Dermis blood vessel endothelial cell (primary cell): ENCODE measurements at regions not wholly inside any gene's neighbourhood (a gene's known extent, or its start where the extent isn't known, plus 50 kb on each side); places are given as distances from the start of the nearest gene placed in this dataset.
"Not testable (repeated sequence)": the region's sequence is repeated elsewhere in the genome, so short reads cannot be mapped to it uniquely, and the experiment has no call there.

Experiments
- DNase-seq: peaks from one replicate; pipeline ENCODE4 v3.0.0; 2010

DNA sequence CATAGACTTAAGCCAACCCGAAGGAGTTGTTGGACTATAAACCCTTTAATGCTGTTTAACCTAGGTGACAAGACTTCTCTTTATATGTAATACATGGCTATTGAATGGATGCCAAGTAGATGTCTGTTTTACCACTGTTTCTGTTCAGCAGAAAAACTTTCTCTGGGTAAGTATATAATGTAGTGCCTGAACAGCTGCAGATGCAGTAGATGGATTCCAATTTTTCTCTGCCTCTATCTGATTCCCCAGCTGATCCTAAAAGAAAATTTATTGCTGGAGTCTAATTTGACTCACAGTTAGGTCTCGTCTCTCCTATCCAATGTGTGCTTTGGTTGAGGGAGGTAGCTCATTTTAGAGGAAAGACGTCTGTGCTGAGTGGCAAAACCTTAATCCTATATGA lies 256.5 kb upstream of the CBLB start:
- DNase-seq = no peak

DNA sequence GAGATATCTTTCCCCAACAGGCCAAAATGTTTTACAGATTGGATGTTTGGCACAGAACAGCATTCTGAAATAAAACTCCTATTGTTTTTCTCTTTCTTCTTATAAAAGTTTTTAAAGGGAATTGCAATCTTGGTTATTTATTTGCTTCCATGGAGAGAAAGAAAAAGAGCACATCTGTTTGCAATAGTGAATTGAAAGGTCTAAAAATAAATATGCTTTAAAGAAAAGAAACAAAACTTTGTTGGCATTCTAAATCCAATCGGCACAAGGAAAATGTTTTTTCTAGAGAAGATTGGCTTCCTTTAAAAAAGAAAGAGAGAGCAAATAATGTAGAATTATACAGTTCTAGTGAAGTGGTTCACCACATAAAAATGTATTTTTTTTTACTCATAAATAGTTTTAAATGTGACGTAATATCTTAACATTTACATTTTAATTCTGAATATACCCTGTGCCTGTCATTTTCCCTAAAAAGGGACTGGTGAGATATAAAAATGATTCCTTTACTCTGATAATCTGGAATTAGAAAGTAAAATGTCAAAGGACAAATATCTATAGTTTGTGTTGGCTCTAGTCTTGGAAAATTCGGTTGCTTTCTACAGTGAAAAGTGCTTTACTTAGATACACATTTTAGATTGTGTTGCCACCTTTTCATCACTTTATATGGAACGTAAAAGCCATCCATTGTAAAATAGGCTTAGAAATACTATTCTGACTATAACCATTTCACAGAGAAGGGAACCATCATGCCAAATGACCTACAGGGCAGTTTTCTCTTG lies 257.4 kb upstream of the CBLB start:
- DNase-seq = no peak

DNA sequence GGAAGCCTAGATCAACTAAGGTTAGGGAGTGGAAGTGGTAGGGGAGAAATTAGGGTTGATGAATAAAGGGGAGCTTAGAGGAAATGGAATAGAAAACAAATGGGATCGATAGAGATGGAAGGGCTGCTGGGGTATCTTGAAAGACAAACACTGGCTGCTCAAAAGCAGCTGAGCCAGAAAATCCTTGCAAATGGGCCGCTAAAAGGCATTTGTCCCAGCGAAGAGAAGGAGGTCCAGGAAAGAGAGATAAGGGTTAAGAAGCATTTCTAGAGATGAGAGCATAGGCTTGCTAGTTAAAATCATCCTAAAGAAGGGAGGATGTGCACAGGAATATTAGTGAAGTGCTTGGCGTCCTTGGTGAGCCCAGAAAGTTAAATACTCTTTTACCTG lies 258.0 kb upstream of the CBLB start:
- DNase-seq = no peak

DNA sequence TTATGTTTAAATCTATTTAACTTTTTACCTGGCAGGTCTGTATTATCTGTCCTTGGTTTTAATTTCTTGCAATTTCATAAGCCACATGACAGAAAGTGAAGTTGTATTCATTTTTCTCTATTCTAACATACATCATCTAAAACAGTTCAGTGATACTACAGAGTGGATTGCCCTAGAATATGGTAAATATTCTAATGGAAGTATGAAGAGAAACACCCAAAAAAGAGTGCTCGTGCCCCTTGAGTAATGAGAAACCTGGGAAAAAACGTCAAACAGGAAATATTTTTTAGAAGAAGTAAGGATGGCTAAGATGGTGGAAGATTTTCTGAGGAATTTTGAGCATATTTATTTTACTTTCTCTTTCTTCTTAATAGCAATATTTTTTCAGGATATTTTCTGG lies 261.1 kb upstream of the CBLB start:
- DNase-seq = no peak

DNA sequence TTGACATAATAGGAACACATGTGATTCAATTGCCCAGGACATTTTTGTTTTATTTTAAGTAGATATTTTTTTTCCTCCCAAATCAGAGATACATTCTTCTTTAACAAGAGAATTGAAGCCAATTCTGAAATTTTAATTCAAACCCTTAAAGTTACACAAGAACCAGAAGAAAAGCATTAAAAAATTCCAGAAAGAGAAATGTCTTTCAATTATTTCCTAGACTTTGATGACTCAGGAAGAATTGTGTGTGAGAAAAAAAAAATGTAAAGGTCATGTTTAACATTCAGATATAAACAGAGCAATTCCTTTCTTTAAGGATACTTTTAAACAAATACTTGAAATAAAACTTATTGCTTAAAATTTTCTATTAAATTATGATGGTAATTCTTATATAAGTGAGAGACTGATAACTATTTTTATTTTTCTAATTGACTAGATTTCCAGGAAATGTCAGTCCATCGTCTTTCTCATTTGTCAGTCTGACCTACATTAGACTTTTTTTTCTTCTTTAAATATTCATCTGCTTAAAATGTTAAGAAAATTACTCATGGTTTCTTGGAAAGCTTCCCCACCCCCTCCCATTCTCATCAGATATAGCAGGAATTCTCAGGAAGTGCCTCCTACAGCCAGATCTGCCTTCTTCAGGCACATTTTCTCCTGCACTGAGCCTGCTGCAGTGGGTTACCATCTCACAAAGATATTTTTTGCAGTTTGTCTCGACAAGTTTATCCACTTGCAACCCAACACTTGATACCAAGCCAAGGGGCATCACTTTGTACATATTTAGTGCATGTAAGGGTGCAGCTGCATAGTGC lies 261.8 kb upstream of the CBLB start:
- DNase-seq = no peak

DNA sequence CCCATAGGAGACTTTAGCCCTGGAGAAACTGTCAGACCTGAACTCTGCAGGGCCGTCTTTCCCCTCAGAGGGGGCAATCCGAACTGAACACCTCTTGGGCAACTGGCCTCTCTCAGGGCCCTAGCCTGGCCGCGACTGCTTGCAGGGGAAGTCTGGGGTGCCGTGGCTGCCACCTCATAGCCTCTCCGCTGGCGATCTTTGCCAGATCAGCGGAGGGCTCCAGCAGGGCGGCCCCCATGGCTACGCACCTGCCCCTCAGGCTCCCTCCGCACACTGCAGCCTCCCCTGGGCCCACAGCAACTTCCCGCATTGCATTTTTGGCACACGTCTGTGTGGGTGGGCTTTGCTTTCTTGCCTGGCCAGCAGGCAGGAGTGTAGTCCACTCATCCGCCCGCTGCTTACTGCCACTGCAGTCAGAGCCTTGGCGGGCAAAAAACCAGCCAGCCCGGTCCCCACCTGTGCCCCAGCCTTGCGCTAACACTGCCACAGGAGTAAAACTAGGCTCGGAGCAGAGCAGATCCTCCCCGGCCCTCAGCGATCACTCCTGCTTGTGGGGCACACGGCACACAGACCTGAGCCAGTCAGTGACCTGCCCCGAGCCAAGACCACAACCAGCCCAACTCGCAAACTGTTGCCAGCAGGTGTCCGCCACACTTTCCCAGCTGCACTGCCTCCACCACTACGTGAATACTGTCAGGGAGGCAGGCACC lies 266.8 kb upstream of the CBLB start:
- DNase-seq = no peak

DNA sequence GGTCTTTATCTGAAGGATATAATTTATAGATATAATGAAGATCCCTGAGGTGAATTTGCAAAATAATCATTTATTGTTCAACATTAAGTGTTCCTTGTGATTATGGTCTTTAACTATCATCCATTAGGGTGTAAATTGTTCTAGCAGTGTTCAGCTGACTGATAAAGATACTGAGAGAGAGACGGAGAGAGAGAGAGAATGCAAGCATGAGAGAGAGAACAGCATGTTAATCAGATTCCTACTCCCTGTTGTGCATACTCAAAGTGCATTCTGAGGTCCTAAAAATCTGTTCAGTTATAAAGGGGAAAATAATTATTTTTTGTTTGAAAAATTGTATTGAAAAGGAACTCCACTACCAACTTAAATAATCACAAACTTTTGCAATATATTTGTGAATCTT lies 271.0 kb upstream of the CBLB start:
- DNase-seq = no peak

DNA sequence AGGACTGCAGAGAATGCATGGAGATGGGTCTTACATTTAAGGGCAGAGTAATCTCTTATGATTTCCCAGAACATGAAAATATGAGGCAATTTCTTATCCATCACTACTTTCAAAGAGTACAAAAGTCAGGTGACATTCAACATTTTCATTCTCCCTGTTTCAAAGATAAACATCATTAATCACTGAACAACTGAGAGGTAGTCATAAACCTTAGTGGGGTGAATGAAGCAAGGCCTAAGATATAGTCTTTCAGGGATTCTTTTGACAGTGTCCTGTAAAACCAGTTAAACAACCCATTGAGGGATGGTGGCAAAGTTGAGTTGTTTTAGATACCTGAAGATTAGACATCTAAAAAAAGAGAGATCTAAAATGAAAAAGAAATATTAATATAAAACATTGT lies 271.6 kb upstream of the CBLB start:
- DNase-seq = no peak

DNA sequence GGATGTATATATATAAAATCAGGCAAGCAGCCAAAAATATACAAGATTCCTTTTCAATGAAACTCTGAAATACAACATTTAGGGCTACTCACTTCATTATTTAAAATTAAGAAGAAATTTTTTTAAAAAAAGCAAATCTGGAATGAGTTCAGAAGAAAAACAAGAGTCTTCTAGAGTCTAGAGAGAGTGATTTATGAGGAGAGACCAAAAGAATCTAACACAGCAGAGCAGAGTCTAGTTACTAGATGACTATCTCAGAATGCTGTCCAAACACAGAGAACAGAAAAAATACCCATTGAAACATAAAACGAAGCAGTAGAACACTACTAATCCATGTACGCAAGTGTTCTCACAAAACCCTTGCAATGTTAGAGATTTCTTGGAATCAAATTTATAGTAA lies 275.2 kb upstream of the CBLB start:
- no peak for DNase-seq

DNA sequence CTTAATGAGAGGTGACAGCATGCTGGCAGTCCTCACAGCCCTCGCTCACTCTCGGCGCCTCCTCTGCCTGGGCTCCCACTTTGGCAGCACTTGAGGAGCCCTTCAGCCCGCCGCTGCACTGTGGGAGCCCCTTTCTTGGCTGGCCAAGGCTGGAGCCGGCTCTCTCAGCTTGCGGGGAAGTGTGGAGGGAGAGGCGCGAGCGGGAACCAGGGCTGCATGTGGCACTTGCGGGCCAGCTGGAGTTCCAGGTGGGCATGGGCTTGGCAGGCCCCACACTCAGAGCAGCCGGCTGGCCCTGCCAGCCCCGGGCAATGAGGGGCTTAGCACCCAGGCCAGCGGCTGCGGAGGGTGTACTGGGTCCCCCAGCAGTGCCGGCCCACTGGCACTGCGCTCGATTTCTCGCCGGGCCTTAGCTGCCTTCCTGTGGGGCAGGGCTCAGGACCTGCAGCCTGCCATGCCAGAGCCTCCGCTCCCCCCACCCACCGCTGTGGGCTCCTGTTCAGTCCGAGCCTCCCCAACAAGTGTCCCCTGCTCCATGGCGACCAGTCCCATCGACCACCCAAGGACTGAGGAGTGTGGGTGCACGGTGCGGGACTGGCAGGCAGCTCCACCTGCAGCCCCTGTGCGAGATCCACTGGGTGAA lies 279.7 kb upstream of the CBLB start:
- DNase-seq = not testable (repeated sequence)

DNA sequence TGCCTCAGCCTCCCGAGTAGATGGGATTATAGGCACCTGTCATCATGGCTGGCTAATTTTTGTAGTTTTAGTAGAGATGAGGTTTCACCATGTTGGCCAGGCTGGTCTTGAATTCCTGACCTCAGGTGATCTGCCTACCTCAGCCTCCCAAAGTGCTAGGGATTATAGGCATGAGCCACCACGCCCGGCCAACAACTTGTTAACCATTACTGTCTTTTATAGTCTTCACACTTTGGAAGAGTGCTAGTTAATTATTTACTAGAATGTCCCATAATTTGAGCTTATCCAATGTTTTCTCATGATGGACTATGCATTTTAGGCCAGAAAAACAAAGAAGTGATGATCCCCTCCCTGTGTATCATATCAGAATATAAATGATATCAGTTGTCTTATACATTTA lies 288.6 kb upstream of the CBLB start:
- DNase-seq = no peak

DNA sequence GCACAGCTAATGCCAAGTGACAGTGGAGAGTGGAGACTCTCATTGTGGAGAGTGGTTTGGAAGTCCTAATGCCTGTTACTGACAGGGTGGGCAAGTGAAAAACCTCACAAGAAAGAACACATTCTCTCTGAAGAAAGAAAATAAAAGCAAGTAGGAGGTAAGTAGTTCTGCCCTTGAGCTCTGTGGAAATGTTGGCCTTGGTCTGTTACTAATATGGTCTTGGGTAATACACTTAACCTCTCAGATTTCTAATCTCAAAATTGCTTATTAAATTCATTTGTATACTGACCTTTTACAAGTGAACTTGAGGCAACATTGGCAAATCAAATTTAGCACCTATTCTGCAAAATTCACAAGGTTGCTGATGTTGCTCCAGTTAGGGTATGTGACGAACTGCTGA lies 291.6 kb upstream of the CBLB start:
- no peak for DNase-seq

DNA sequence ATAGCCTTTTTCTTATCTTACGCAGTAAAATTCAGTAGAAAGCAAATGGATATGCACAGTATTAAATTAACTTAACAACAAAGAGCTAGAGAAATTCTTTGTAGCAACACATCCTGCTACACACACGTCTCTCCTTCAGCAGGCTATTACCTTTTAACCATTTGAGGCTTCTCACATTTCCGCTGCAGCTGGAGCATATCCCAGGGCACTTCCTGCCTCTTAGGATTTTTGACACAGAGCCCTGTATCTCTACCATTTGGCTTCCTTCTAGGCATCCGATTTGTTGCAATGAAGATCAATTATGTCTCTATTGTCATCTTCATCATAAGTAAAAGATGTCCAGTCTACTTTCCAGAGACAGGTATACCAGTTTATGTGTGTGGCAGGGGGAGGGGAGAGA lies 292.4 kb upstream of the CBLB start:
- no peak for DNase-seq

DNA sequence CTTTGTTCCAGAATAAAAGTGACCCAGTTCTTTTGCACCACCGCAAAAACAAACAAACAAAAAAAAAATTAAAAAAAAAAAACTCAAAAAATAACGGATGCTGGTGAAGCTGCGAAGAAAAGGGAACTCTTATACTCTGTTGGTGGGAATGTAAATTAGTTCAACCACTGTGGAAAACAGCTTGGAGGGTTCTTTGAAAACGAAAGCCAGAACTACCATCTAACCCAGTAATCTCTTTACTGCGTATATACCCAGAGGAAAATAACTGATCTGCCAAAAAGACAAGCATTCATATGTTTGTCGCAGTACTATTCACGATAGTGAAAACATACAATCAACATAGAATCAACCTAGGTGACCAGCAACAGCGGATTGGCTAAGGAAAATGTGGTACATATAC lies 298.9 kb upstream of the CBLB start:
- DNase-seq = no peak

DNA sequence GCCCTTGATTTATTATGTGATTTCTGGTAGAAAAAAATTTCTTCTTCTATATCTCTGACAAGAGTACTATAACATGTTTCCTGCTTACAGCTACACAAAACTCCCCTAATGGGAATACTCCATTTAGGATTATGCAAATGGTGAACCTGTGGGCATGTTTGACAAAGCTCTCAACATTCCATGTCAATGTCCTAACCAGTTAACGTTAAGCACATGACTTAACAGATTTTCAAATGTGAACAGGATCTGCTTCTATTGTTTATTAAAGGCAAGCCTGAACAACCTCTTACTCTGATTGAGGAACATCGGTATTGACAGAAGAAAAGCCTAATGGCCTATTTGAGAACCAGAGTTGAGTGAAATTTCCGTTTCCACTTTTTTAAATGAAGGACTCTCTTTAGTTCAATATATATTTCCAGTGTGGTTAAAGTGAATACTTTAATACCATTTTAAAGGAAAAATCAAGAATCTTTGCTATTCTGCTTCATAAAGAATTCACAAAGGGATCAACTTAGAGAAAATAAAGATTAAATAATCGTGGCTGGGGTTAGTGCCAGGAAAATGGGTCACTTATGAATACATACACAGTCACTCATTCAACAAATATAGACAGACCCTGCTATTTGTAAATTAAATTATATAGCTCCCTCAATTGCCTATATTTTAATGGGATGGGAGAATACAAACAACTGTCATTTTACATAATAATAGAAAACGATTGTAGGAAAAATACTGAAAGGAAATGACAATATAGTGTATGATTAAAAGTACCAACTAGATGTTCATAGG lies 300.3 kb upstream of the CBLB start:
- no peak for DNase-seq

DNA sequence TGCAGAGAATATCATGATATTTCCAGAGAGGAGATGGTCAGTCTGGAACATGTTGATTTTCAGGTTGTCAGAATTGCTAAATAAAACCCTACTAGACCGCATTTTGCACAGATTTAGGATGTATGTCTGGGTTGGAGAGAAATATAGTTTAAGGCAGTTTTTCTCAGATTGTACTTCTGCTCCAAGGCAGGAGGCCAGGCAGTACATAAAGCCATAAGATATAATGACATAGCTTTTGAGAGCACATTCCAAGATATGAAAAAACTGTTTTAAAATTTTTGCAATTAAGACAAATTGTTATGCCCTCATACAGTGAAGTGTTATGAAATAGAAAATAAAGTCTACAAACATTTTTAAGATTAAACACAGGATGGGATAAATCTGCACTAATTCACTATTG lies 301.8 kb upstream of the CBLB start:
- no peak for DNase-seq

DNA sequence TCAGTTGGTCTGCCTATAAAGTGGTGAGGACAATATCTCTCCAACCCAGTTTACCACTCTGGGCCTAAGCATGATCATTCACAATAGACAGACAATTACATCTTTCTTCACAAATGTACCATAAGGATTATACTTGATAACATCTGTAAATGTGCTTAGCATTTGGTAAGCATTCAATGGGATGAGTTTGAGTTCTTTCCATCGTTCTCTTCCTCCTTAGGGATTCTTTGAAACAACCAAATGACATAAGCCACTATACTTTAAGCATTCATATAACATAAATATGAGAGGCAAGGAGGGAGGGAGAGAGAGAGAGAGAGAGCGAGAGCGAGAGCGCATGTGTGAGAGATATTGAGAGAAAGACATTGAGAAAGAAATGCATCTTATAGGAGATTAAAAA lies 303.3 kb upstream of the CBLB start:
- DNase-seq = no peak

DNA sequence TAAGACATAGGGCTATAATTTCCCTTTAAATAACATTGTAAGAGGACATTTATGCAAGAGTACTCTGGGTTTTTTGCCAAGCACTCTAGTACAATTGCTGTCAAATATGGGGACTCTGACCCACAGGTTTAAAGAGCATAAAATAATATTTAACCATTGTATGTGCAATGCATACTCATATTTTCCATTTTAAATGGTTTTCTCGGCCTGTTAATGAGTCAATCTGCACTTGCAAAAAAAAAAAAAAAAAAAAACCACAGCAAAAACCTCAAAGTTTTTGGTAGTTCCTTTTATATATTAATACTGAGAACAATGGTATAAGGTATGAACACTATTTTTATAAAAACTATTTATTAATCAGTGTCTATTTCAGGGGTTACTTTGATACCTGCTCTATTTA lies 304.0 kb upstream of the CBLB start:
- no peak for DNase-seq

DNA sequence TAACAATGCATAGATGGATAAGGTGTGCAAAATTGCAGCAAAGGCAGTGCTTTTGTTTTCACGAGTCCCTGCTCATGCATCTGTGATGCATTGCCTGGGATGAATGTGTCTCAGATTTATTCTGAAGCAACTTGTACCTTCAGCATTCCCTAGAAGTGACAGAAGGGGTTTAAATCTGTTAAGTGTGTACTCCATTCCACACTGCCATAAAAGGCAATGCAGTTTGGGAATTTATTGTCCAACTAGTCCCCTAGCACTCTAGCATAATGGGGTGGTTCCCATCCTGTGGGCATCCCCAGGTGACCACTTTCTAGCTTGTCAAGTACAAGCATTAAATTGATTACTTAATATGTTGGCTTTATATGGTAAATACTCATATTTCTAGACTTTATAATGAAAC lies 306.5 kb upstream of the CBLB start:
- no peak for DNase-seq

DNA sequence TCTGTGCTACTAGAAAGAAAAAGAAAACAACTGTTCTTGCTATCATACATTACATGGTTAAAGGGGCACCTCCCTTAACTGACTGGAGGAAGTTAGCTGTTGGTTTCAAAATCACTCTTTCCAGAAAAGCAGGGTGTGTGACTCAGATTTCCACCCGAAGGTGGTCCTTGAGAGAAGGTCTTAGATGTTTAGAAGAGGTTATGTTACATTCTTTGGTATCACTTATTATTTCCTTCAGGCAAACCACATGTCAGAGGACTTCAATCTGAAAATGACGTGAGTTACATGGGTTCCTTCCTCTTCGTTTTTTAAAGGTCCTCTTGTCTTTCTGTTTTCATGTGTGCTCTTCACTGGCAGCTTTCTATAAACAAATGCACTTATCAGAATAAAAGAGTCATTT lies 307.9 kb upstream of the CBLB start:
- DNase-seq = no peak

DNA sequence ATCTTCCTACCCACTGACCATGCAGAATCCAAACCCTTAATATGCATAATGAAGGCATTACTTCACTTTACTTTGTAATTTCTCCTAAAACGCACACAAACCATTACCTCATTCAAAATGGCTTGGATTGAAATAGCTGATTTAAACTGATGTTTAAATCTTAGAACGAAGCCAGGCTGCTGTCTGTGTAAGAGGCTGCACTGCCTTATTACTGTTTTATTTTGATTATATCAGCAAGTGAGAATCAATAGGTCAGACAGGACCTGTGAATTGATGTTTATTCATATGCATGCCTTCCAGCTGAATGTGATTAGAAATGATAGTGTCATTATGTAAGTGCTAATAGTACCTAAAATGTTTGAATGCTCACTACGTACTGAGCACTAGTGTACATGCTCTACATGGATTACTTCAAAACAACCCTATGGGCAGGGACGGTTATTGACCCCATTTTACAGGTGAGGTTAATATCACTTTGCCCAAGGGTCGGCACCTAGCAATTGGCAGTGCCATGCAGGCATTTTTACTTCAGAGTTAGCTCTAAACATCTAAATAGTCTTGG lies 314.2 kb upstream of the CBLB start:
- no peak for DNase-seq

DNA sequence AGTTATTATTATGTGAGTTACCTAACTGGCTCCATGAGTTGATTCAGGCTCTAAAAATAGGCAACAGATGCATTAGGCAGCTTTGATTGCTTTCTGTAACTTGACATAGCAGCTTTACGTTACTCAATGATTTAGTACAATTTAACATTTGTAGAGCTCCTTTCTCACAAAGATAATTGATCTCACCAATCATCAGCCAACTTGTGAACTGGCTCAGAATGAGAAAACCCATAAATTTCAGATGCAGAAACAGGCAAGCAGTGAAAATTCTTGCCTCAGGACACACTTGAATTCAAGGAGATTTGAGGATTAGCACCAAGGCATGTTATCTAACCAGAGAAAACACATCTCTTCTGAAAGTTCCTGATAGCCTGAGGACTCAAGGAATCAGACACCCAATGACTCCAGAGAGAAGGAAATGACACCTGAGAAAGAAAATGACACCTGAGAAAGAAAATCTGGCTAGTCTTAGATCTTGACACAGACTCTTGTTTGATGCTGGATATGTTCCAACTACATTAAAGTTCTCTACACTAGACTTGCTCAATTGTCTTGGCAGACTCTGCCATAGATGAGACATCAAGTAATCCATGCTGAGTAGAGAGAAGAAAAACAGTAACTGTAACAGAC lies 315.1 kb upstream of the CBLB start:
- DNase-seq = no peak
